Caco-2 (cell line): ENCODE measurements at regions not wholly inside any gene's neighbourhood (a gene's known extent, or its start where the extent isn't known, plus 50 kb on each side); places are given as distances from the start of the nearest gene placed in this dataset.

Source experiments
- BruUV-seq: library from RNA; stranded (reverse); fragments of 400-500 nt; replicated peaks from 2 replicates; lab custom pipeline; 2021; lab: Mats Ljungman, UMichigan
- CTCF ChIA-PET: fragments of 300-600 bp; sonication (Branson Sonifier 250); formaldehyde crosslinking; loops from one replicate; lab custom pipeline; 2022; ENCODE audit warnings: antibody characterized with exemption; lab: Charles Lee
- POLR2A ChIA-PET: fragments of 300-600 bp; sonication (Branson Sonifier 250); formaldehyde crosslinking; loops from one replicate; lab custom pipeline; 2022; ENCODE audit warnings: antibody characterized with exemption; lab: Charles Lee
- DNase-seq, 2 experiments: peaks; one replicate each; pipeline versions ENCODE4 v3.0.0 to v3.0.0-alpha.2; 2020 to 2022
- H3K27me3 ChIP-seq: replicated peaks from 2 replicates; pipeline ENCODE4 v1.6.0; 2011; ENCODE audit warnings: low read length; ENCODE audit not compliant: control insufficient read depth, insufficient read depth
- H3K36me3 ChIP-seq: 2 replicates; pipeline ENCODE4 v1.5.1; 2011; ENCODE audit warnings: low read length; ENCODE audit not compliant: control insufficient read depth, insufficient read depth
- H3K4me1 ChIP-seq: fragments of 250-450 bp; sonication (Bioruptor Pico); 2 replicates; pipeline ENCODE4 v1.5.1; 2020; ENCODE audit warnings: mild to moderate bottlenecking
- H3K4me3 ChIP-seq: 2 replicates; pipeline ENCODE4 v1.5.1; 2011; ENCODE audit warnings: low read depth, mild to moderate bottlenecking, control low read depth, low read length
- H3K9me3 ChIP-seq: fragments of 250-450 bp; sonication (Bioruptor Pico); 2 replicates; pipeline ENCODE4 v1.5.1; 2020; ENCODE audit warnings: mild to moderate bottlenecking, moderate library complexity
- H3K27ac Mint-ChIP-seq: one replicate; pipeline ENCODE4 v1.8.0; 2022; ENCODE audit warnings: mixed read lengths; ENCODE audit not compliant: unreplicated experiment
- H3K27me3 Mint-ChIP-seq: one replicate; pipeline ENCODE4 v1.8.0; 2022; ENCODE audit warnings: mixed read lengths; ENCODE audit not compliant: insufficient read depth, unreplicated experiment
- H3K36me3 Mint-ChIP-seq: one replicate; pipeline ENCODE4 v1.8.0; 2022; ENCODE audit warnings: mild to moderate bottlenecking, mixed read lengths; ENCODE audit not compliant: insufficient read depth, unreplicated experiment
- H3K4me1 Mint-ChIP-seq: one replicate; pipeline ENCODE4 v1.8.0; 2022; ENCODE audit warnings: low read depth, mixed read lengths; ENCODE audit not compliant: unreplicated experiment
- H3K4me3 Mint-ChIP-seq: one replicate; pipeline ENCODE4 v1.8.0; 2022; ENCODE audit warnings: mild to moderate bottlenecking, moderate library complexity, mixed read lengths; ENCODE audit not compliant: unreplicated experiment
- H3K9me3 Mint-ChIP-seq: one replicate; pipeline ENCODE4 v1.8.0; 2022; ENCODE audit warnings: mixed read lengths; ENCODE audit not compliant: unreplicated experiment
- intact Hi-C: fragments of 100-400 bp; cut with micrococcal nuclease; formaldehyde crosslinking; loops from one replicate; pipeline ENCODE4 v1.10.0; 2022; ENCODE audit not compliant: unreplicated experiment
- TF ChIP-seq, protein P1 (sequence below), 2 experiments: fragments of 200-600 bp in 1 of 2; IDR thresholded peaks; 1 replicate in 1 of 2; 2 replicates in 1 of 2; pipeline versions ENCODE4 v1.5.1 to v1.8.0; 2011 to 2022; ENCODE audit warnings: antibody characterized with exemption in 1 of 2, control low read depth in 1 of 2, inconsistent platforms in 1 of 2, low read depth in 1 of 2, low read length in 1 of 2, mild to moderate bottlenecking in 1 of 2, moderate library complexity in 1 of 2; ENCODE audit not compliant: insufficient read depth in 1 of 2, severe bottlenecking in 1 of 2, unreplicated experiment in 1 of 2

DNA sequence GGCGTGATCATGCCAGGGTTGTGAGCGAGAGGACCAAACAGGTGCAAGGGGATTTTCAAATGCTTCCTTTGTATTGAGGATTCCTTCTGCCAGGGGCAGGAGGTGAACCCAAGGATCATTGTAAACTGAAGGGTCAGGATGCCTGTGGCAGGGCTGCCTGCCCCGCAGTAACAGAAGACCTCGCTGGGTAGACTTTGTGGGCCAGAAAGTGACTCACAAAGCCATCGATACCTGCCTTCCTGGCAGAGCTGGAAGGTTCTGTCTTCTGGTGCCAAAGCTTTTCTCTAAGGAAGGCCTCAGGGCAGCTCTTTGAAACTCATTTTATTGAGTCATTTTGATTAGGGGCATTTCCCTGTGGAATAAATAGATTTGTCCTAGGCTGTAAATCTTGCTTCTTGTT, 223.4 kb downstream of the ICE1 start:
- TF ChIP-seq, protein P1, sequence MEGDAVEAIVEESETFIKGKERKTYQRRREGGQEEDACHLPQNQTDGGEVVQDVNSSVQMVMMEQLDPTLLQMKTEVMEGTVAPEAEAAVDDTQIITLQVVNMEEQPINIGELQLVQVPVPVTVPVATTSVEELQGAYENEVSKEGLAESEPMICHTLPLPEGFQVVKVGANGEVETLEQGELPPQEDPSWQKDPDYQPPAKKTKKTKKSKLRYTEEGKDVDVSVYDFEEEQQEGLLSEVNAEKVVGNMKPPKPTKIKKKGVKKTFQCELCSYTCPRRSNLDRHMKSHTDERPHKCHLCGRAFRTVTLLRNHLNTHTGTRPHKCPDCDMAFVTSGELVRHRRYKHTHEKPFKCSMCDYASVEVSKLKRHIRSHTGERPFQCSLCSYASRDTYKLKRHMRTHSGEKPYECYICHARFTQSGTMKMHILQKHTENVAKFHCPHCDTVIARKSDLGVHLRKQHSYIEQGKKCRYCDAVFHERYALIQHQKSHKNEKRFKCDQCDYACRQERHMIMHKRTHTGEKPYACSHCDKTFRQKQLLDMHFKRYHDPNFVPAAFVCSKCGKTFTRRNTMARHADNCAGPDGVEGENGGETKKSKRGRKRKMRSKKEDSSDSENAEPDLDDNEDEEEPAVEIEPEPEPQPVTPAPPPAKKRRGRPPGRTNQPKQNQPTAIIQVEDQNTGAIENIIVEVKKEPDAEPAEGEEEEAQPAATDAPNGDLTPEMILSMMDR (IDR thresholded peaks at IDR 0.05; ENCODE audit: insufficient read depth in 1 of 2, low read depth in 1 of 2, low read length in 1 of 2, severe bottlenecking in 1 of 2, unreplicated experiment in 1 of 2) = no peak
- Histone ChIP-seq H3K4me1 (no peaks in the 10 kb centered on the region), H3K27me3 (no peaks in the 10 kb centered on the region), H3K36me3 (no peaks in the 10 kb centered on the region), H3K4me3 (no peak overlapping the region), H3K9me3 (no peaks in the 10 kb centered on the region)
- BruUV-seq = no TSS peak
- Mint-ChIP-seq H3K4me1 (no peaks in the 10 kb centered on the region), H3K9me3 (no peaks in the 10 kb centered on the region), H3K27ac (no peak overlapping the region), H3K27me3 (peaks cover 20% of the 10 kb centered on the region), H3K36me3 (no peaks in the 10 kb centered on the region), H3K4me3 (no peak overlapping the region)
- CTCF ChIA-PET = no interaction called here
- POLR2A ChIA-PET = no interaction called here
- no peak for DNase-seq
- intact Hi-C loops = no loop called here

DNA sequence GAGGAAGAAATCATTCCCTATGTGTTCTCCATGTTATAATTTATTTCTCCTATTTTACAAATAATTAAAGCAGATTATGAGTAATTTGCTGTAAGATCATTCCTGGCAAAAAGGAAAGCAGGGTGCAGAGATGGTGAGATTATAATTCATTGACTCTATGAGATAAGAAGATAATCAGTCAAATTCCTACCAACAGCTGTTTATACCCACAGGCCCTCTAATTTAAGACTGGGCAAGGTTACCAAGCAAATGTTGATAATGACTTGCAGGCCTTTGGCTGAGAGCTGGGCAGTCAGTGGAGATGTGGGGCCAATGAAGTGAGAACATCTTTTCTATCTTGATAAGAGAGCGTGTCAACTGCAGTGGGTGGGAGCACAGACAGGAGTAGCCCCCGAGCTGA, 222.7 kb downstream of the ICE1 start:
- Histone ChIP-seq H3K27me3 (no peaks in the 10 kb centered on the region), H3K36me3 (no peaks in the 10 kb centered on the region), H3K4me1 (no peaks in the 10 kb centered on the region), H3K9me3 (no peaks in the 10 kb centered on the region), H3K4me3 (no peak overlapping the region)
- no TSS peak for BruUV-seq
- no peak for DNase-seq
- TF ChIP-seq, protein P1 (IDR thresholded peaks at IDR 0.05; ENCODE audit: insufficient read depth in 1 of 2, low read depth in 1 of 2, low read length in 1 of 2, severe bottlenecking in 1 of 2, unreplicated experiment in 1 of 2) = no peak
- no peaks in the 10 kb centered on the region for H3K36me3 Mint-ChIP-seq
- CTCF ChIA-PET = no interaction called here
- H3K4me1 Mint-ChIP-seq = no peaks in the 10 kb centered on the region
- no peak overlapping the region for H3K4me3 Mint-ChIP-seq
- no peak overlapping the region for H3K27ac Mint-ChIP-seq
- H3K9me3 Mint-ChIP-seq = no peaks in the 10 kb centered on the region
- POLR2A ChIA-PET = no interaction called here
- peaks cover 22% of the 10 kb centered on the region for H3K27me3 Mint-ChIP-seq
- intact Hi-C loops = no loop called here

DNA sequence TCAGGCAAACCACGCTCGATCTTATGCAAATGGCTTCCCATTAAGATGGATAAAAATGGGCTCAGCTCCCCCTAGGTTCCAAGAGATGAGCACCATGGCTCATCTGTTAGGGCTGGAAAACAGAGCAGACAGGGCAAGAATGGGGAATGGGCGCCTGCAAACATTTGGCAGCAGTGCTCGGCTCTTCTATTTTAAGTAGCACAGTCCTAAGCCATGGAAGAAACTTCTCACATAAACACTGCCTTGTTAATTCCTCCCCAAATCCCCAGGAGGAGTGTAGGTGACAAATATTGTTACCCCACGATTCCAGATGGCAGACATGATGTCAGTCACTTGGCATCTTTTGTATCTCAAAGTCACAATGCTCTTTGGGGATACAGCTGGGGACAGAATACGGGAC, 221.8 kb downstream of the ICE1 start:
- ChIA-PET POLR2A (no interaction called here), CTCF (no interaction called here)
- Mint-ChIP-seq H3K9me3 (no peaks in the 10 kb centered on the region), H3K4me1 (no peaks in the 10 kb centered on the region), H3K27me3 (peaks cover 22% of the 10 kb centered on the region), H3K27ac (no peak overlapping the region), H3K36me3 (no peaks in the 10 kb centered on the region), H3K4me3 (no peak overlapping the region)
- intact Hi-C loops = no loop called here
- BruUV-seq = no TSS peak
- H3K9me3 ChIP-seq = no peaks in the 10 kb centered on the region
- DNase-seq = no peak
- TF ChIP-seq, protein P1 (IDR thresholded peaks at IDR 0.05; ENCODE audit: insufficient read depth in 1 of 2, low read depth in 1 of 2, low read length in 1 of 2, severe bottlenecking in 1 of 2, unreplicated experiment in 1 of 2) = no peak
- H3K36me3 ChIP-seq = no peaks in the 10 kb centered on the region
- H3K27me3 ChIP-seq = no peaks in the 10 kb centered on the region
- H3K4me3 ChIP-seq = no peak overlapping the region
- H3K4me1 ChIP-seq = no peaks in the 10 kb centered on the region
